Thoracic aorta (tissue), 2 donors: ENCODE measurements at regions not wholly inside any gene's neighbourhood (a gene's known extent, or its start where the extent isn't known, plus 50 kb on each side); places are given as distances from the start of the nearest gene placed in this dataset.
A peak's percentile ranks its signal among the peaks of the same experiment; 100 is the strongest.

Source experiments
- ATAC-seq: fragments of 150-250 bp; one replicate; pipeline ENCODE4 v1.8.0; 2017; ENCODE audit warnings: low read depth; ENCODE audit not compliant: insufficient number of reproducible peaks, low FRiP score
- DNase-seq: peaks from one replicate; pipeline ENCODE4 v3.0.0-alpha.2; 2020; ENCODE audit warnings: low spot score
- H3K27ac ChIP-seq, 2 donors: fragments of 200-600 bp; sonication (generic); 1 replicate in 1 of 2; 2 replicates in 1 of 2; pipeline ENCODE4 v1.5.1; 2016; ENCODE audit warnings: mild to moderate bottlenecking in 2 of 2, moderate library complexity in 2 of 2
- H3K27me3 ChIP-seq: fragments of 200-600 bp; sonication (generic); replicated peaks from 2 replicates; pipeline ENCODE4 v1.6.0; 2016; ENCODE audit warnings: mild to moderate bottlenecking; ENCODE audit not compliant: insufficient read depth
- H3K36me3 ChIP-seq: fragments of 200-600 bp; sonication (generic); one replicate; pipeline ENCODE4 v1.5.1; 2016
- H3K4me1 ChIP-seq, 2 donors: fragments of 200-600 bp; sonication (generic); 1 replicate in 1 of 2; 2 replicates in 1 of 2; pipeline versions ENCODE4 v1.5.1 to v1.6.0; 2016; ENCODE audit warnings: low read depth in 2 of 2, mild to moderate bottlenecking in 1 of 2; ENCODE audit not compliant: control insufficient read depth in 1 of 2
- H3K4me3 ChIP-seq: fragments of 200-600 bp; sonication (generic); 2 replicates; pipeline ENCODE4 v1.5.1; 2016; ENCODE audit warnings: mild to moderate bottlenecking
- H3K9me3 ChIP-seq: fragments of 200-600 bp; sonication (generic); 2 replicates; pipeline ENCODE4 v1.5.1; 2016
- CTCF ChIP-seq: fragments of 200-600 bp; sonication (generic); IDR thresholded peaks from one replicate; pipeline ENCODE4 v1.5.1; 2019; ENCODE audit warnings: antibody characterized with exemption

GRCh38 chr4:128521648-128522111 is 234.1 kb upstream of the PGRMC2 start:
- Histone ChIP-seq H3K4me3 (no peak overlapping the region), H3K27ac (peak overlapping the region; percentile 59 to 91), H3K27me3 (no peaks in the 10 kb centered on the region), H3K4me1 (peaks cover 43 to 89% of the 10 kb centered on the region in 2 donors), H3K36me3 (no peaks in the 10 kb centered on the region), H3K9me3 (no peaks in the 10 kb centered on the region)
- no peak for DNase-seq
- no peak for ATAC-seq
- no peak for TF ChIP-seq CTCF

- peaks cover 43 to 84% of the 10 kb centered on the region in 2 donors for H3K4me1 ChIP-seq
Observed at GRCh38 chr4:128521156-128521555, 233.5 kb upstream of the PGRMC2 start.

GRCh38 chr4:128519163-128519830 is 231.7 kb upstream of the PGRMC2 start:
- H3K36me3 ChIP-seq: no peaks in the 10 kb centered on the region
- no peak for TF ChIP-seq CTCF
- H3K4me1 ChIP-seq: peaks cover 31 to 68% of the 10 kb centered on the region in 2 donors
- no peaks in the 10 kb centered on the region for H3K9me3 ChIP-seq
- DNase-seq: no peak
- no peaks in the 10 kb centered on the region for H3K27me3 ChIP-seq
- no peak overlapping the region for H3K4me3 ChIP-seq
- peak overlapping the region; percentile 87 to 91 for H3K27ac ChIP-seq
- no peak for ATAC-seq

More at GRCh38 chr4:128521156-128521555, 233.5 kb upstream of the PGRMC2 start:
- H3K36me3 ChIP-seq: no peaks in the 10 kb centered on the region
- no peak for TF ChIP-seq CTCF
- DNase-seq (no peak), ATAC-seq (no peak)
- H3K9me3 ChIP-seq: no peaks in the 10 kb centered on the region
- no peaks in the 10 kb centered on the region for H3K27me3 ChIP-seq
- H3K27ac ChIP-seq: peak overlapping the region; percentile 59 to 91
- H3K4me3 ChIP-seq: no peak overlapping the region

GRCh38 chr4:128517739-128518510 is 230.3 kb upstream of the PGRMC2 start:
- peak; percentile 56 for DNase-seq
- peak; percentile 94 for ATAC-seq

More at GRCh38 chr4:128517739-128518510, 230.3 kb upstream of the PGRMC2 start:
- no peaks in the 10 kb centered on the region for H3K36me3 ChIP-seq
- peaks cover 24 to 70% of the 10 kb centered on the region in 2 donors for H3K4me1 ChIP-seq
- no peak for TF ChIP-seq CTCF
- H3K9me3 ChIP-seq: no peaks in the 10 kb centered on the region
- no peaks in the 10 kb centered on the region for H3K27me3 ChIP-seq
- peak overlapping the region; percentile 87 to 91 for H3K27ac ChIP-seq
- H3K4me3 ChIP-seq: peak overlapping the region; percentile 20
